HepG2 (cell line): ENCODE measurements at regions not wholly inside any gene's neighbourhood (a gene's known extent, or its start where the extent isn't known, plus 50 kb on each side); places are given as distances from the start of the nearest gene placed in this dataset.

Experiments used
- GATAD1 ChIP-seq: IDR thresholded peaks from 2 replicates; pipeline ENCODE4 v1.6.1; 2016; ENCODE audit warnings: missing genetic modification reagents, missing compliant biosample characterization
- GMEB1 ChIP-seq: sonication (generic); formaldehyde crosslinking; IDR thresholded peaks from 2 replicates; pipeline ENCODE4 v1.5.1; 2020; ENCODE audit warnings: missing genetic modification reagents, mild to moderate bottlenecking, borderline replicate concordance
- HDAC6 ChIP-seq: fragments of 200-600 bp; sonication (generic); IDR thresholded peaks from 2 replicates; pipeline ENCODE4 v1.7.0; 2017; ENCODE audit warnings: mild to moderate bottlenecking, antibody characterized with exemption, low read length, low read depth
- HMGXB3 ChIP-seq: sonication (generic); formaldehyde crosslinking; IDR thresholded peaks from 2 replicates; pipeline ENCODE4 v1.4.0; 2020; ENCODE audit warnings: missing genetic modification reagents, borderline replicate concordance
- RFX3 ChIP-seq: IDR thresholded peaks from 2 replicates; pipeline ENCODE4 v1.6.1; 2016; ENCODE audit warnings: missing biosample characterization, missing genetic modification reagents
- STAT5B ChIP-seq: sonication (generic); formaldehyde crosslinking; IDR thresholded peaks from 2 replicates; pipeline ENCODE4 v1.4.0; 2020; ENCODE audit warnings: missing genetic modification reagents
- ZBTB43 ChIP-seq: sonication (generic); formaldehyde crosslinking; conservative IDR thresholded peaks from 2 replicates; pipeline ENCODE4 v1.4.0; 2020; ENCODE audit warnings: missing genetic modification reagents
- ZNF205 ChIP-seq: IDR thresholded peaks from 2 replicates; pipeline ENCODE4 v1.6.1; 2018; ENCODE audit warnings: missing biosample characterization, missing genetic modification reagents
- ZNF382 ChIP-seq: sonication (generic); formaldehyde crosslinking; IDR thresholded peaks from 2 replicates; pipeline ENCODE4 v1.5.0; 2020; ENCODE audit warnings: missing genetic modification reagents, mild to moderate bottlenecking, borderline replicate concordance
- ZNF552 ChIP-seq: sonication (generic); formaldehyde crosslinking; IDR thresholded peaks from 2 replicates; pipeline ENCODE4 v1.9.0; 2022; ENCODE audit warnings: missing genetic modification reagents, mild to moderate bottlenecking, borderline replicate concordance
- ZNF670 ChIP-seq: sonication (generic); formaldehyde crosslinking; IDR thresholded peaks from 2 replicates; pipeline ENCODE4 v1.8.0; 2022; ENCODE audit warnings: mild to moderate bottlenecking, missing genetic modification reagents, borderline replicate concordance
- ZSCAN9 ChIP-seq: IDR thresholded peaks from 2 replicates; pipeline ENCODE4 v1.6.1; 2016; ENCODE audit warnings: borderline replicate concordance
- TF ChIP-seq, protein P1 (sequence below): sonication (generic); formaldehyde crosslinking; conservative IDR thresholded peaks from 2 replicates; pipeline ENCODE4 v1.4.0; 2020; ENCODE audit warnings: missing genetic modification reagents
- TF ChIP-seq, protein P2 (sequence below): sonication (generic); formaldehyde crosslinking; IDR thresholded peaks from 2 replicates; pipeline ENCODE4 v1.4.0; 2020; ENCODE audit warnings: missing genetic modification reagents
- TF ChIP-seq, protein P3 (sequence below): sonication (generic); formaldehyde crosslinking; IDR thresholded peaks from 2 replicates; pipeline ENCODE4 v1.9.0; 2021; ENCODE audit warnings: missing genetic modification reagents, borderline replicate concordance

DNA sequence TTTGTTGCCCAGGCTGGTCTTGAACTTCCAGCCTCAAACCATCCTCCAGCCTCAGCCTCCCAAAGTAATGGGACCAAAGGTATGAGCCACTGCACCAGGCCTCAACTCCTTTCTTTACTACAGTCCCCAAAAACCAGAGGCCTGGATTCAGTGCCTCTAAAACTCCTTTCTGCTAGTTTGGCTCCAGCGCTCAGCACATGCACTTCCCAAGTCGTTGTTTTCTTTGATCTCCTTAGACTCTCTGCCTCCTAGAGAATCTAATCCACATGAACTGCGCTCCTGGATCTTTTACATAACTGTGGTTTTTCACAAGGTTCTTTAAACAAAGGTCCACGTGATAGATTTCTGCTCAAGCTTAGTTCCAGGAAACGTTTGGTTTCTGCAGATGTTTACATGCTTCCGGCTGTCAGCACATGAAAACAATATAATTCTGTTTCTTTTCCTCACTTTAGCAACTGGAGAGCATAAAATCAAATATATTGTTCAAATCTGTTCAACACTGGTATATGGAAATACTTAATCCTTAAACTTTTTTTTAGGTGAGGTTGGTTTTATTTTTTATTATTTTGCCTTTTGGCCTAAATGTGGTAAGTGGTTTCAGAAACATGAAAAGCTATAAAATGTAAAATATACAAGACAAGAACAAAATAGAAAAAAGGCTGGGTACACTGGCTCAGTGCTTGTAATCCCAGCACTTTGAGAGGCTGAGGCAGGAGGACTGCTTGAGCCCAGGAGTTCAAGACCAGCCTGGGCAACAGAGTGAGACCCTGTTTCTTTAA is 270.5 kb upstream of the MKLN1 start (continued):
- peak; percentile 74; the same call in 1 of the 2 replicates for TF ChIP-seq HMGXB3 (CRISPR knock-in tag)
- TF ChIP-seq HDAC6 = no peak
- TF ChIP-seq ZNF382 (CRISPR knock-in tag) = no peak
- TF ChIP-seq, protein P1, sequence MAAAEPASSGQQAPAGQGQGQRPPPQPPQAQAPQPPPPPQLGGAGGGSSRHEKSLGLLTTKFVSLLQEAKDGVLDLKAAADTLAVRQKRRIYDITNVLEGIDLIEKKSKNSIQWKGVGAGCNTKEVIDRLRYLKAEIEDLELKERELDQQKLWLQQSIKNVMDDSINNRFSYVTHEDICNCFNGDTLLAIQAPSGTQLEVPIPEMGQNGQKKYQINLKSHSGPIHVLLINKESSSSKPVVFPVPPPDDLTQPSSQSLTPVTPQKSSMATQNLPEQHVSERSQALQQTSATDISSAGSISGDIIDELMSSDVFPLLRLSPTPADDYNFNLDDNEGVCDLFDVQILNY (CRISPR knock-in tag) = no peak
- peak; percentile 94; the same call in 1 of the 2 replicates for TF ChIP-seq ZSCAN9
- TF ChIP-seq, protein P2, sequence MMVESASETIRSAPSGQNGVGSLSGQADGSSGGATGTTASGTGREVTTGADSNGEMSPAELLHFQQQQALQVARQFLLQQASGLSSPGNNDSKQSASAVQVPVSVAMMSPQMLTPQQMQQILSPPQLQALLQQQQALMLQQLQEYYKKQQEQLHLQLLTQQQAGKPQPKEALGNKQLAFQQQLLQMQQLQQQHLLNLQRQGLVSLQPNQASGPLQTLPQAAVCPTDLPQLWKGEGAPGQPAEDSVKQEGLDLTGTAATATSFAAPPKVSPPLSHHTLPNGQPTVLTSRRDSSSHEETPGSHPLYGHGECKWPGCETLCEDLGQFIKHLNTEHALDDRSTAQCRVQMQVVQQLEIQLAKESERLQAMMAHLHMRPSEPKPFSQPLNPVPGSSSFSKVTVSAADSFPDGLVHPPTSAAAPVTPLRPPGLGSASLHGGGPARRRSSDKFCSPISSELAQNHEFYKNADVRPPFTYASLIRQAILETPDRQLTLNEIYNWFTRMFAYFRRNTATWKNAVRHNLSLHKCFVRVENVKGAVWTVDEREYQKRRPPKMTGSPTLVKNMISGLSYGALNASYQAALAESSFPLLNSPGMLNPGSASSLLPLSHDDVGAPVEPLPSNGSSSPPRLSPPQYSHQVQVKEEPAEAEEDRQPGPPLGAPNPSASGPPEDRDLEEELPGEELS (CRISPR knock-in tag) = peak; percentile 95
- peak; percentile 68 for TF ChIP-seq GATAD1 (CRISPR knock-in tag)
- TF ChIP-seq GMEB1 = no peak
- no peak for TF ChIP-seq STAT5B
- TF ChIP-seq ZBTB43 (CRISPR knock-in tag) = peak; percentile 65; the same call in 1 of the 2 replicates
- 0 out of 2 replicates have a peak, but pooled peaks have one; percentile 66 for TF ChIP-seq ZNF670 (CRISPR knock-in tag)
- peak; percentile 85 for TF ChIP-seq ZNF205 (CRISPR knock-in tag)
- TF ChIP-seq, protein P3, sequence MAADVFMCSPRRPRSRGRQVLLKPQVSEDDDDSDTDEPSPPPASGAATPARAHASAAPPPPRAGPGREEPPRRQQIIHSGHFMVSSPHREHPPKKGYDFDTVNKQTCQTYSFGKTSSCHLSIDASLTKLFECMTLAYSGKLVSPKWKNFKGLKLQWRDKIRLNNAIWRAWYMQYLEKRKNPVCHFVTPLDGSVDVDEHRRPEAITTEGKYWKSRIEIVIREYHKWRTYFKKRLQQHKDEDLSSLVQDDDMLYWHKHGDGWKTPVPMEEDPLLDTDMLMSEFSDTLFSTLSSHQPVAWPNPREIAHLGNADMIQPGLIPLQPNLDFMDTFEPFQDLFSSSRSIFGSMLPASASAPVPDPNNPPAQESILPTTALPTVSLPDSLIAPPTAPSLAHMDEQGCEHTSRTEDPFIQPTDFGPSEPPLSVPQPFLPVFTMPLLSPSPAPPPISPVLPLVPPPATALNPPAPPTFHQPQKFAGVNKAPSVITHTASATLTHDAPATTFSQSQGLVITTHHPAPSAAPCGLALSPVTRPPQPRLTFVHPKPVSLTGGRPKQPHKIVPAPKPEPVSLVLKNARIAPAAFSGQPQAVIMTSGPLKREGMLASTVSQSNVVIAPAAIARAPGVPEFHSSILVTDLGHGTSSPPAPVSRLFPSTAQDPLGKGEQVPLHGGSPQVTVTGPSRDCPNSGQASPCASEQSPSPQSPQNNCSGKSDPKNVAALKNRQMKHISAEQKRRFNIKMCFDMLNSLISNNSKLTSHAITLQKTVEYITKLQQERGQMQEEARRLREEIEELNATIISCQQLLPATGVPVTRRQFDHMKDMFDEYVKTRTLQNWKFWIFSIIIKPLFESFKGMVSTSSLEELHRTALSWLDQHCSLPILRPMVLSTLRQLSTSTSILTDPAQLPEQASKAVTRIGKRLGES (CRISPR knock-in tag) = peak; percentile 96
- TF ChIP-seq ZNF552 (CRISPR knock-in tag) = no peak
- TF ChIP-seq RFX3 = peak; percentile 46; the same call in 1 of the 2 replicates
